ENCODE measurements at regions not wholly inside any gene's neighbourhood (a gene's known extent, or its start where the extent isn't known, plus 50 kb on each side); places are given as distances from the start of the nearest gene placed in this dataset.

DNA sequence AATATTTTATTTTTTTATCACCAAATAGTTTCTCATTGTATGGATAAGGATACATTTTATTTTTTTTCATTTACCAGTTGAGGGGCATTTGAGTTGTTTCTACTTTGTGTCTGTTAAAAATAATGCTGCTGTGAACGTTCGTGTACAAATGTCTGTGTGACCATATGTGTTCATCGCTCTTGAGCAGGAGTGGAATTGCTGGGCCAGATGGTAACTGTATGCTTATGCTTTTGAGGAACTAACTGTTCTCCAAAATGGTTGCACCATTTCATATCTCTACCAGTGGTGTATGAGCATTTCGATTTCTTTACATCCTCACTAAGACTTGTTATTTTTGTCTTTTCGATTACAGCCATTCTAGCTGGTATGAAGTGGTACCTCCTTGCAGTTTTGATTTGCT lies 212.5 kb upstream of the N4BP1 start:
- H3K9me3 ChIP-seq (ENCODE audit: control insufficient read depth in 4 of 4, low read length in 3 of 4): peaks cover 0 to 3% (median 0%) of the 10 kb centered on the region in 4 donors
- no peak for TF ChIP-seq HNF4G (IDR thresholded peaks at IDR 0.05)
- no peak for TF ChIP-seq YY1 (IDR thresholded peaks at IDR 0.05)
- TF ChIP-seq FOXA2 (IDR thresholded peaks at IDR 0.05): no peak
- no peak for TF ChIP-seq HNF4A (conservative IDR thresholded peaks at IDR 0.05)
- TF ChIP-seq NR2F2 (IDR thresholded peaks at IDR 0.05): no peak
- TF ChIP-seq SP1 (IDR thresholded peaks at IDR 0.05): no peak
- TF ChIP-seq GABPA (IDR thresholded peaks at IDR 0.05 in 1 of 2, conservative IDR thresholded peaks at IDR 0.05 in 1 of 2): no peak
- TF ChIP-seq JUND (IDR thresholded peaks at IDR 0.05): no peak
- no peak for TF ChIP-seq FOXA1 (IDR thresholded peaks at IDR 0.05)
- TF ChIP-seq, protein P1, sequence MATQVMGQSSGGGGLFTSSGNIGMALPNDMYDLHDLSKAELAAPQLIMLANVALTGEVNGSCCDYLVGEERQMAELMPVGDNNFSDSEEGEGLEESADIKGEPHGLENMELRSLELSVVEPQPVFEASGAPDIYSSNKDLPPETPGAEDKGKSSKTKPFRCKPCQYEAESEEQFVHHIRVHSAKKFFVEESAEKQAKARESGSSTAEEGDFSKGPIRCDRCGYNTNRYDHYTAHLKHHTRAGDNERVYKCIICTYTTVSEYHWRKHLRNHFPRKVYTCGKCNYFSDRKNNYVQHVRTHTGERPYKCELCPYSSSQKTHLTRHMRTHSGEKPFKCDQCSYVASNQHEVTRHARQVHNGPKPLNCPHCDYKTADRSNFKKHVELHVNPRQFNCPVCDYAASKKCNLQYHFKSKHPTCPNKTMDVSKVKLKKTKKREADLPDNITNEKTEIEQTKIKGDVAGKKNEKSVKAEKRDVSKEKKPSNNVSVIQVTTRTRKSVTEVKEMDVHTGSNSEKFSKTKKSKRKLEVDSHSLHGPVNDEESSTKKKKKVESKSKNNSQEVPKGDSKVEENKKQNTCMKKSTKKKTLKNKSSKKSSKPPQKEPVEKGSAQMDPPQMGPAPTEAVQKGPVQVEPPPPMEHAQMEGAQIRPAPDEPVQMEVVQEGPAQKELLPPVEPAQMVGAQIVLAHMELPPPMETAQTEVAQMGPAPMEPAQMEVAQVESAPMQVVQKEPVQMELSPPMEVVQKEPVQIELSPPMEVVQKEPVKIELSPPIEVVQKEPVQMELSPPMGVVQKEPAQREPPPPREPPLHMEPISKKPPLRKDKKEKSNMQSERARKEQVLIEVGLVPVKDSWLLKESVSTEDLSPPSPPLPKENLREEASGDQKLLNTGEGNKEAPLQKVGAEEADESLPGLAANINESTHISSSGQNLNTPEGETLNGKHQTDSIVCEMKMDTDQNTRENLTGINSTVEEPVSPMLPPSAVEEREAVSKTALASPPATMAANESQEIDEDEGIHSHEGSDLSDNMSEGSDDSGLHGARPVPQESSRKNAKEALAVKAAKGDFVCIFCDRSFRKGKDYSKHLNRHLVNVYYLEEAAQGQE (IDR thresholded peaks at IDR 0.05): no peak
- TF ChIP-seq, protein P2, sequence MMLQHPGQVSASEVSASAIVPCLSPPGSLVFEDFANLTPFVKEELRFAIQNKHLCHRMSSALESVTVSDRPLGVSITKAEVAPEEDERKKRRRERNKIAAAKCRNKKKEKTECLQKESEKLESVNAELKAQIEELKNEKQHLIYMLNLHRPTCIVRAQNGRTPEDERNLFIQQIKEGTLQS (IDR thresholded peaks at IDR 0.05): no peak
- TF ChIP-seq, protein P3, sequence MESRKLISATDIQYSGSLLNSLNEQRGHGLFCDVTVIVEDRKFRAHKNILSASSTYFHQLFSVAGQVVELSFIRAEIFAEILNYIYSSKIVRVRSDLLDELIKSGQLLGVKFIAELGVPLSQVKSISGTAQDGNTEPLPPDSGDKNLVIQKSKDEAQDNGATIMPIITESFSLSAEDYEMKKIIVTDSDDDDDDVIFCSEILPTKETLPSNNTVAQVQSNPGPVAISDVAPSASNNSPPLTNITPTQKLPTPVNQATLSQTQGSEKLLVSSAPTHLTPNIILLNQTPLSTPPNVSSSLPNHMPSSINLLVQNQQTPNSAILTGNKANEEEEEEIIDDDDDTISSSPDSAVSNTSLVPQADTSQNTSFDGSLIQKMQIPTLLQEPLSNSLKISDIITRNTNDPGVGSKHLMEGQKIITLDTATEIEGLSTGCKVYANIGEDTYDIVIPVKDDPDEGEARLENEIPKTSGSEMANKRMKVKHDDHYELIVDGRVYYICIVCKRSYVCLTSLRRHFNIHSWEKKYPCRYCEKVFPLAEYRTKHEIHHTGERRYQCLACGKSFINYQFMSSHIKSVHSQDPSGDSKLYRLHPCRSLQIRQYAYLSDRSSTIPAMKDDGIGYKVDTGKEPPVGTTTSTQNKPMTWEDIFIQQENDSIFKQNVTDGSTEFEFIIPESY (IDR thresholded peaks at IDR 0.05): no peak
- TF ChIP-seq, protein P4, sequence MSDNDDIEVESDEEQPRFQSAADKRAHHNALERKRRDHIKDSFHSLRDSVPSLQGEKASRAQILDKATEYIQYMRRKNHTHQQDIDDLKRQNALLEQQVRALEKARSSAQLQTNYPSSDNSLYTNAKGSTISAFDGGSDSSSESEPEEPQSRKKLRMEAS (IDR thresholded peaks at IDR 0.05): no peak
- no peak for TF ChIP-seq RAD21 (IDR thresholded peaks at IDR 0.05)
- no peak for TF ChIP-seq TAF1 (conservative IDR thresholded peaks at IDR 0.05)
- TF ChIP-seq RXRA (IDR thresholded peaks at IDR 0.05): no peak
- H3K27me3 ChIP-seq (ENCODE audit: control insufficient read depth in 4 of 4, insufficient read depth in 4 of 4, low read length in 3 of 4): no peaks in the 10 kb centered on the region
- no peak for DNase-seq (ENCODE audit: low spot score)
- WGBS: 87% methylated on average over 5 of the region's 5 CpGs
- H3K36me3 ChIP-seq (ENCODE audit: control insufficient read depth in 4 of 4, insufficient read depth in 3 of 4, low read depth in 1 of 4, low read length in 3 of 4): no peaks in the 10 kb centered on the region
- no peaks in the 10 kb centered on the region for H3K4me1 ChIP-seq (ENCODE audit: control insufficient read depth in 4 of 4, insufficient read depth in 4 of 4, low read length in 3 of 4)
- no peak overlapping the region for H3K4me3 ChIP-seq (ENCODE audit: low read depth in 1 of 3, low read length in 3 of 3)
- H3K27ac ChIP-seq (ENCODE audit: low read depth in 1 of 2, low read length in 2 of 2): no peak overlapping the region
- H3K9ac ChIP-seq (ENCODE audit: low read depth in 1 of 2, low read length in 2 of 2): no peak overlapping the region

DNA sequence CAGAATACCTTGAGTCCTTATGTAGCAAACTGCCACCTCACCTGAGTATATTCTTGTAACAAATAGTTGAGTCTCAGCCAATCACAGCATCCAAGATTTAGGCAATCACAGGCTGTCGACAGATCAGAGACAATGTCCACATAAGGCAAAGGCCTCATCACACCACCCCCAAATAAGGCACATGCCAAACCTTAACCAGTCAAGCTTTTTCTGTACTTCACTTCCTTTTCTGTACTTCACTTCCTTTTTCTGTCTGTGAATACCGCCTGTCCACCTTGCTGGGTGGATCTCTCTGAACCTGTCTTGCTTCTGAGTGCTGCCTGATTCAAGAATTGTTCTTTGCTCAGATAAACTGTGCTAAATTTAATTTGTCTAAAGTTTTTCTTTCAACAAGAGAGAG lies 210.4 kb upstream of the N4BP1 start:
- 50% methylated on average over 2 of the region's 2 CpGs for WGBS
- H3K4me1 ChIP-seq (ENCODE audit: control insufficient read depth in 4 of 4, insufficient read depth in 4 of 4, low read length in 3 of 4): no peaks in the 10 kb centered on the region
- no peaks in the 10 kb centered on the region for H3K27me3 ChIP-seq (ENCODE audit: control insufficient read depth in 4 of 4, insufficient read depth in 4 of 4, low read length in 3 of 4)
- no peaks in the 10 kb centered on the region for H3K36me3 ChIP-seq (ENCODE audit: control insufficient read depth in 4 of 4, insufficient read depth in 3 of 4, low read depth in 1 of 4, low read length in 3 of 4)
- H3K9ac ChIP-seq (ENCODE audit: low read depth in 1 of 2, low read length in 2 of 2): no peak overlapping the region
- no peak overlapping the region for H3K4me3 ChIP-seq (ENCODE audit: low read depth in 1 of 3, low read length in 3 of 3)
- no peaks in the 10 kb centered on the region for H3K9me3 ChIP-seq (ENCODE audit: control insufficient read depth in 4 of 4, low read length in 3 of 4)
- TF ChIP-seq FOXA1 (IDR thresholded peaks at IDR 0.05): no peak
- no peak for TF ChIP-seq EGR1 (IDR thresholded peaks at IDR 0.05; ENCODE audit: low read depth in 2 of 2)
- no peak for TF ChIP-seq RXRA (IDR thresholded peaks at IDR 0.05)
- no peak for TF ChIP-seq RAD21 (IDR thresholded peaks at IDR 0.05)
- no peak for TF ChIP-seq SP1 (IDR thresholded peaks at IDR 0.05)
- TF ChIP-seq HNF4G (IDR thresholded peaks at IDR 0.05): no peak
- TF ChIP-seq JUND (IDR thresholded peaks at IDR 0.05): no peak
- TF ChIP-seq, protein P3 (IDR thresholded peaks at IDR 0.05): no peak
- no peak for TF ChIP-seq GABPA (IDR thresholded peaks at IDR 0.05 in 1 of 2, conservative IDR thresholded peaks at IDR 0.05 in 1 of 2)
- no peak for TF ChIP-seq HNF4A (conservative IDR thresholded peaks at IDR 0.05)
- TF ChIP-seq, protein P1 (IDR thresholded peaks at IDR 0.05): no peak
- no peak for TF ChIP-seq NR2F2 (IDR thresholded peaks at IDR 0.05)
- no peak for TF ChIP-seq TAF1 (conservative IDR thresholded peaks at IDR 0.05)
- TF ChIP-seq, protein P5, sequence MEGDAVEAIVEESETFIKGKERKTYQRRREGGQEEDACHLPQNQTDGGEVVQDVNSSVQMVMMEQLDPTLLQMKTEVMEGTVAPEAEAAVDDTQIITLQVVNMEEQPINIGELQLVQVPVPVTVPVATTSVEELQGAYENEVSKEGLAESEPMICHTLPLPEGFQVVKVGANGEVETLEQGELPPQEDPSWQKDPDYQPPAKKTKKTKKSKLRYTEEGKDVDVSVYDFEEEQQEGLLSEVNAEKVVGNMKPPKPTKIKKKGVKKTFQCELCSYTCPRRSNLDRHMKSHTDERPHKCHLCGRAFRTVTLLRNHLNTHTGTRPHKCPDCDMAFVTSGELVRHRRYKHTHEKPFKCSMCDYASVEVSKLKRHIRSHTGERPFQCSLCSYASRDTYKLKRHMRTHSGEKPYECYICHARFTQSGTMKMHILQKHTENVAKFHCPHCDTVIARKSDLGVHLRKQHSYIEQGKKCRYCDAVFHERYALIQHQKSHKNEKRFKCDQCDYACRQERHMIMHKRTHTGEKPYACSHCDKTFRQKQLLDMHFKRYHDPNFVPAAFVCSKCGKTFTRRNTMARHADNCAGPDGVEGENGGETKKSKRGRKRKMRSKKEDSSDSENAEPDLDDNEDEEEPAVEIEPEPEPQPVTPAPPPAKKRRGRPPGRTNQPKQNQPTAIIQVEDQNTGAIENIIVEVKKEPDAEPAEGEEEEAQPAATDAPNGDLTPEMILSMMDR (IDR thresholded peaks at IDR 0.05; ENCODE audit: low read depth, low read length, missing input control): no peak
- no peak for TF ChIP-seq FOXA2 (IDR thresholded peaks at IDR 0.05)
- no peak for DNase-seq (ENCODE audit: low spot score)
- no peak overlapping the region for H3K27ac ChIP-seq (ENCODE audit: low read depth in 1 of 2, low read length in 2 of 2)
